ENCODE measurements at regions not wholly inside any gene's neighbourhood (a gene's known extent, or its start where the extent isn't known, plus 50 kb on each side); places are given as distances from the start of the nearest gene placed in this dataset.

DNA sequence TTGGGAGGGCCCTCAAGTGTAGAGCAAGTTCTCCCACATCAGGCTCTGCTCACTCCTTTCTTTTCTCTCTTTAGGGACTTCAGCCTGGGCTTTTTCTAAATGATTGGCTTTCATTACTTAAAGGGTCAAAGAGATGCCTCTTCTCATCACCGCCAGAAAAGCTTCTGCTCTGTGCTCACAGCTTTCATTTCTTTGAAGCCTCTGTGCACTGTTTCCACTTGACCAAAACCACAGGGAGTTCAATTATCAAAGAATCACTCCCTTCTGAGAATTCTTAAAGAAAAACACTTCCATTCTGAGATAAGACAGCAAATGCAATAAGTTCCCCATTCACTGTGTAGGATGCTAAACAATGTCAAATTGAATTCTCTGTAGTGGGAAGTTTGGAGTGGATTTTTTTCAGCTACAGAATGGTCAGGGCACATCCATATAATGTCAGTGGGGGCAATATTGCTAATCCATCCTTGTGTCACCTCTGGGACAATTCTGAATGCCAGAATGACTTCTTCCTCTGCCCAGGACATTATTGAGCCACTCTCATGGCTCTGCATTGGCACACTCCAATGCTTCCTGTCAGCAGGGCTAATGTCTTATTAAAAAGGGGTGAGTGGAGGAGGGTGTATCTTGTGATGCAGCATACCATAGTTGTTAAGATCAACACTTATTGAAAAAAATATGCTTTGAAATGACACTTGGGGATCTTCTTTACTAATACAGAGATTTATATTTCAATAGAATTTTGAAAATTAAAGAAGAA is 217.6 kb downstream of the SNCA start (continued):
- TF ChIP-seq WRNIP1 (IDR thresholded peaks at IDR 0.05; ENCODE audit: borderline replicate concordance, low read depth, low read length) (no peak), ESRRA (IDR thresholded peaks at IDR 0.05; ENCODE audit: low read length) (no peak), POU2F2 (IDR thresholded peaks at IDR 0.05; ENCODE audit: borderline replicate concordance, low read depth, low read length) (no peak)

- WGBS (ENCODE audit: insufficient coverage, insufficient replicate concordance, low lambda C conversion rate, missing lambda C conversion rate), result 0% methylated on average over 2 of the region's 2 CpGs
- no peak overlapping the region for H2AFZ ChIP-seq (ENCODE audit: control insufficient read depth, low read depth, low read length)
- TF ChIP-seq SIX5 (IDR thresholded peaks at IDR 0.05; ENCODE audit: low read depth, low read length, severe bottlenecking) (no peak), TARDBP (IDR thresholded peaks at IDR 0.05; ENCODE audit: borderline replicate concordance) (no peak), ZNF592 (IDR thresholded peaks at IDR 0.05) (no peak), HDAC6 (IDR thresholded peaks at IDR 0.05; ENCODE audit: unreplicated experiment) (no peak), ZBTB11 (CRISPR knock-in tag; IDR thresholded peaks at IDR 0.05) (no peak), ZBTB4 (CRISPR knock-in tag; IDR thresholded peaks at IDR 0.05) (no peak), EP300 (IDR thresholded peaks at IDR 0.05; ENCODE audit: borderline replicate concordance in 1 of 2, control insufficient read depth in 1 of 2, low read depth in 2 of 2, low read length in 2 of 2) (no peak)
Measured at GRCh38 chr4:89618151-89618550, 218.8 kb downstream of the SNCA start.

More at GRCh38 chr4:89618151-89618550, 218.8 kb downstream of the SNCA start:
- Histone ChIP-seq H3K9me3 (replicated peaks; ENCODE audit: control insufficient read depth, insufficient read depth, low read length) (no peaks in the 10 kb centered on the region), H3K79me2 (ENCODE audit: control insufficient read depth, insufficient read depth, low read length) (no peaks in the 10 kb centered on the region), H3K9ac (ENCODE audit: control insufficient read depth, insufficient read depth, low read length) (no peak overlapping the region), H4K20me1 (ENCODE audit: control insufficient read depth, insufficient read depth) (no peaks in the 10 kb centered on the region), H3K4me1 (ENCODE audit: control insufficient read depth, insufficient read depth, low read length) (no peaks in the 10 kb centered on the region), H3K27me3 (replicated peaks in 1 of 2; ENCODE audit: control insufficient read depth in 2 of 2, insufficient read depth in 2 of 2, low read length in 1 of 2) (no peaks in the 10 kb centered on the region), H3K36me3 (ENCODE audit: control insufficient read depth in 2 of 2, insufficient read depth in 2 of 2, low read length in 1 of 2) (no peaks in the 10 kb centered on the region), H3K27ac (ENCODE audit: control insufficient read depth, insufficient read depth) (no peak overlapping the region), H3K4me2 (ENCODE audit: control insufficient read depth, insufficient read depth) (no peak overlapping the region), H3K4me3 (no peak overlapping the region)
- ATAC-seq (no peak), FAIRE-seq (no peak), DNase-seq (ENCODE audit: low read depth, low spot score) (no peak)
- in situ Hi-C loops (cut with MboI) (no loop called here), intact Hi-C loops (cut with micrococcal nuclease; ENCODE audit: unreplicated experiment) (no loop called here)
- ChIA-PET POLR2A (no interaction called here), RAD21 (ENCODE audit: unreplicated experiment) (interaction anchor here (1.3 kb wide), 1 partner anchor 12 kb away, joined by 3 read pairs; no protein-coding TSS in a partner anchor), CTCF (no interaction called here), SMC1A (ENCODE audit: uncharacterized antibody, unreplicated experiment) (no interaction called here)
- no TSS peak for BruUV-seq (replicated peaks)
